Fibroblast of lung (primary cell): ENCODE measurements at regions not wholly inside any gene's neighbourhood (a gene's known extent, or its start where the extent isn't known, plus 50 kb on each side); places are given as distances from the start of the nearest gene placed in this dataset.

Source experiments
- DNase-seq, 2 donors: peaks; one replicate each; pipeline versions ENCODE4 v3.0.0 to v3.0.0-alpha.2; 2010; ENCODE audit warnings: low read depth in 2 of 2
- H2AFZ ChIP-seq: 2 replicates; pipeline ENCODE4 v1.5.1; 2012; ENCODE audit warnings: low read length, control low read depth, inconsistent platforms
- H3K27ac ChIP-seq: 2 replicates; pipeline ENCODE4 v1.5.1; 2011; ENCODE audit warnings: low read length, control low read depth; ENCODE audit not compliant: insufficient read depth
- H3K27me3 ChIP-seq: 2 replicates; pipeline ENCODE4 v1.5.1; 2011; ENCODE audit warnings: mild to moderate bottlenecking, low read length; ENCODE audit not compliant: control insufficient read depth, insufficient read depth
- H3K36me3 ChIP-seq: 2 replicates; pipeline ENCODE4 v1.5.1; 2011; ENCODE audit warnings: low read length; ENCODE audit not compliant: control insufficient read depth, insufficient read depth
- H3K4me1 ChIP-seq: 2 replicates; pipeline ENCODE4 v1.5.1; 2011; ENCODE audit warnings: low read length; ENCODE audit not compliant: control insufficient read depth, insufficient read depth; ENCODE audit errors: extremely low read depth
- H3K4me2 ChIP-seq: 2 replicates; pipeline ENCODE4 v1.5.1; 2011; ENCODE audit warnings: low read length, control low read depth; ENCODE audit not compliant: insufficient read depth; ENCODE audit errors: extremely low read depth
- H3K4me3 ChIP-seq, 4 experiments: fragments of 200-600 bp in 1 of 4; sonication (generic) in 1 of 4; replicated peaks in 1 of 4; 2 replicates each; pipeline ENCODE4 v1.5.1; 2011 to 2016; ENCODE audit warnings: low read length in 4 of 4, low read depth in 3 of 4, mild to moderate bottlenecking in 3 of 4, control low read depth in 2 of 4, inconsistent platforms in 1 of 4, mixed read lengths in 1 of 4; ENCODE audit not compliant: insufficient read depth in 1 of 4; ENCODE audit errors: control extremely low read depth in 1 of 4
- H3K79me2 ChIP-seq: 2 replicates; pipeline ENCODE4 v1.5.1; 2012; ENCODE audit warnings: mild to moderate bottlenecking, low read length, inconsistent platforms; ENCODE audit not compliant: control insufficient read depth, insufficient read depth
- H3K9ac ChIP-seq: 2 replicates; pipeline ENCODE4 v1.5.1; 2011; ENCODE audit warnings: mild to moderate bottlenecking, low read length, control low read depth; ENCODE audit not compliant: insufficient read depth
- H3K9me3 ChIP-seq: 2 replicates; pipeline ENCODE4 v1.5.1; 2012; ENCODE audit warnings: low read depth, low read length; ENCODE audit not compliant: control insufficient read depth, insufficient read depth
- H4K20me1 ChIP-seq: 2 replicates; pipeline ENCODE4 v1.5.1; 2011; ENCODE audit warnings: low read length; ENCODE audit not compliant: control insufficient read depth, insufficient read depth; ENCODE audit errors: extremely low read depth
- EZH2 ChIP-seq: IDR thresholded peaks from 2 replicates; pipeline ENCODE4 v1.5.1; 2012; ENCODE audit warnings: low read length, control low read depth, mild to moderate bottlenecking; ENCODE audit errors: missing control alignments
- TF ChIP-seq, protein P1 (sequence below), 2 donors: IDR thresholded peaks in 1 of 2; conservative IDR thresholded peaks in 1 of 2; 1 replicate in 1 of 2; 2 replicates in 1 of 2; pipeline ENCODE4 v1.5.1; 2011 to 2012; ENCODE audit warnings: low read length in 2 of 2, control low read depth in 1 of 2, inconsistent platforms in 1 of 2, low read depth in 1 of 2, mild to moderate bottlenecking in 1 of 2

DNA sequence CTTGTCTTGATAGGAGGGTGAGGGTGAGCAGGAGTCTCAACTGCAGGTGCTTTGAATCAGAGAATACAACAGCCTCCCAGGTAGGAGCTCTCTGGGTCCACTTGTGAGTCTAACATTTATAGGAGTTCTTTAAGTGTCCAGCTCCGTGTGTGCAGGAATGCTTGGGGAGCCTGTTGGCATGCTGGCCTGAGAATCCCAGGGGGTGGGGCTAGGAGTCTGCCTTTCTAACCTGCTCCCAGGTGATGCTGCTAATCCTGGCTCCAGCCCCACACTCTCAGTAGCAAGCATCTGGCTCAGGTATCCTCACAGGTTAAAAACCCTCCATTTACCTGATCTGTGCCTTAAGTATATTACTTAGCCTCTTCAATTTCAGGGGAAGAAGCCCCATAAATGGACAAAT, 368.9 kb downstream of the RBM26 start:
- H3K27ac ChIP-seq = no peak overlapping the region
- H3K79me2 ChIP-seq = no peaks in the 10 kb centered on the region
- no peaks in the 10 kb centered on the region for H3K9me3 ChIP-seq
- DNase-seq = no peak
- TF ChIP-seq EZH2 = no peak
- TF ChIP-seq, protein P1, sequence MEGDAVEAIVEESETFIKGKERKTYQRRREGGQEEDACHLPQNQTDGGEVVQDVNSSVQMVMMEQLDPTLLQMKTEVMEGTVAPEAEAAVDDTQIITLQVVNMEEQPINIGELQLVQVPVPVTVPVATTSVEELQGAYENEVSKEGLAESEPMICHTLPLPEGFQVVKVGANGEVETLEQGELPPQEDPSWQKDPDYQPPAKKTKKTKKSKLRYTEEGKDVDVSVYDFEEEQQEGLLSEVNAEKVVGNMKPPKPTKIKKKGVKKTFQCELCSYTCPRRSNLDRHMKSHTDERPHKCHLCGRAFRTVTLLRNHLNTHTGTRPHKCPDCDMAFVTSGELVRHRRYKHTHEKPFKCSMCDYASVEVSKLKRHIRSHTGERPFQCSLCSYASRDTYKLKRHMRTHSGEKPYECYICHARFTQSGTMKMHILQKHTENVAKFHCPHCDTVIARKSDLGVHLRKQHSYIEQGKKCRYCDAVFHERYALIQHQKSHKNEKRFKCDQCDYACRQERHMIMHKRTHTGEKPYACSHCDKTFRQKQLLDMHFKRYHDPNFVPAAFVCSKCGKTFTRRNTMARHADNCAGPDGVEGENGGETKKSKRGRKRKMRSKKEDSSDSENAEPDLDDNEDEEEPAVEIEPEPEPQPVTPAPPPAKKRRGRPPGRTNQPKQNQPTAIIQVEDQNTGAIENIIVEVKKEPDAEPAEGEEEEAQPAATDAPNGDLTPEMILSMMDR (conservative IDR thresholded peaks at IDR 0.05 in 1 of 2, IDR thresholded peaks at IDR 0.05 in 1 of 2; ENCODE audit: low read depth in 1 of 2, low read length in 2 of 2) = no peak
- H3K27me3 ChIP-seq = no peaks in the 10 kb centered on the region
- H2AFZ ChIP-seq = no peak overlapping the region
- H4K20me1 ChIP-seq = no peaks in the 10 kb centered on the region
- H3K4me2 ChIP-seq = no peak overlapping the region
- no peak overlapping the region for H3K9ac ChIP-seq
- no peaks in the 10 kb centered on the region for H3K4me1 ChIP-seq
- H3K4me3 ChIP-seq = no peak overlapping the region
- H3K36me3 ChIP-seq = no peaks in the 10 kb centered on the region

DNA sequence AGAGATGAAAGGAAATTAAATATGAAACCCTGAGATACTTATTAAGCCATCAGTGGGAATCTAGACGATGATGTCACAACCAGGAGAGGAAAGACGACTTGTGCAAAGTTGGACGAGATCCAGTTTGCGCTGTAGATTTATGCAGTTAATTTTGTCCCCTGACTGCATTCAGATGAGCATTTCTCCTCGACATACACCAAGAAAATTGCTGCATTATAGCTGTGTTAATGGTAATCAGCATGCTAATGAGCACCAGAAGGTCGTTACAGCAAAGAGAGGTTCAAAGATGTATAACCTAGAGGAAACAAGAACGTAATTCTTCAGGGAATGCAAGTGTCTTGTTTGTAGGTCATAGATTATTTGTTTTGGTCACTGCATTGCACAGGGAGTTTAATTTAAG, 371.7 kb downstream of the RBM26 start:
- Histone ChIP-seq H3K9me3 (no peaks in the 10 kb centered on the region), H2AFZ (no peak overlapping the region), H3K4me3 (no peak overlapping the region), H3K9ac (no peak overlapping the region), H3K27ac (no peak overlapping the region), H3K4me1 (no peaks in the 10 kb centered on the region), H3K36me3 (no peaks in the 10 kb centered on the region), H4K20me1 (no peaks in the 10 kb centered on the region), H3K4me2 (no peak overlapping the region), H3K27me3 (no peaks in the 10 kb centered on the region), H3K79me2 (no peaks in the 10 kb centered on the region)
- no peak for DNase-seq
- TF ChIP-seq EZH2 = no peak
- TF ChIP-seq, protein P1 (conservative IDR thresholded peaks at IDR 0.05 in 1 of 2, IDR thresholded peaks at IDR 0.05 in 1 of 2; ENCODE audit: low read depth in 1 of 2, low read length in 2 of 2) = no peak

DNA sequence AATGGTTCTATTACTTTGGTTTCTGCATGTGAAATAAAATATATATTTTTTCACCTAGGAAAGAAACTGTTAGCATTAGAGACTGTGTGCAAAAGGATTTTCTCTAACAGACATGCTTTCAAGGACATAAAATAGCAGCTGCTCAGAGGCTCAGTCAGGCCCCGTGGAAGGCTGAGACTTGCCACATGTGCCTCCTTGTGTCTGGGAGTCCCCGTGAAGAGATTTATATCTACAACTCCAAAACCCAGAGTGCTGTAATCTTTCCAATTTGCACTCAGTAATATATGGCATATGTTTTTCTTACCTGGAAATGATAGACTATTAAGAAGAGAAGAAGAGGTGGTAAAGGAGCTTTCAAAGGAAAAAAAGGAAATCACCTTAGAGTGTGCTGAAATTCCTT, 371.6 kb upstream of the OBI1 start:
- no peaks in the 10 kb centered on the region for H3K4me1 ChIP-seq
- no peak overlapping the region for H3K4me3 ChIP-seq
- no peak for TF ChIP-seq EZH2
- TF ChIP-seq, protein P1 (conservative IDR thresholded peaks at IDR 0.05 in 1 of 2, IDR thresholded peaks at IDR 0.05 in 1 of 2; ENCODE audit: low read depth in 1 of 2, low read length in 2 of 2) = no peak

More for the DNA sequence above, 371.6 kb upstream of the OBI1 start:
- Histone ChIP-seq H3K4me2 (no peak overlapping the region), H3K27ac (no peak overlapping the region), H2AFZ (no peak overlapping the region), H4K20me1 (no peaks in the 10 kb centered on the region), H3K9me3 (no peaks in the 10 kb centered on the region), H3K9ac (no peak overlapping the region), H3K27me3 (no peaks in the 10 kb centered on the region), H3K36me3 (no peaks in the 10 kb centered on the region), H3K79me2 (no peaks in the 10 kb centered on the region)
- DNase-seq = no peak
